ENCODE measurements at regions not wholly inside any gene's neighbourhood (a gene's known extent, or its start where the extent isn't known, plus 50 kb on each side); places are given as distances from the start of the nearest gene placed in this dataset.

GRCh38 chr18:61949946-61950345, 57.1 kb upstream of the RNF152 start:
- TF ChIP-seq, protein P1, sequence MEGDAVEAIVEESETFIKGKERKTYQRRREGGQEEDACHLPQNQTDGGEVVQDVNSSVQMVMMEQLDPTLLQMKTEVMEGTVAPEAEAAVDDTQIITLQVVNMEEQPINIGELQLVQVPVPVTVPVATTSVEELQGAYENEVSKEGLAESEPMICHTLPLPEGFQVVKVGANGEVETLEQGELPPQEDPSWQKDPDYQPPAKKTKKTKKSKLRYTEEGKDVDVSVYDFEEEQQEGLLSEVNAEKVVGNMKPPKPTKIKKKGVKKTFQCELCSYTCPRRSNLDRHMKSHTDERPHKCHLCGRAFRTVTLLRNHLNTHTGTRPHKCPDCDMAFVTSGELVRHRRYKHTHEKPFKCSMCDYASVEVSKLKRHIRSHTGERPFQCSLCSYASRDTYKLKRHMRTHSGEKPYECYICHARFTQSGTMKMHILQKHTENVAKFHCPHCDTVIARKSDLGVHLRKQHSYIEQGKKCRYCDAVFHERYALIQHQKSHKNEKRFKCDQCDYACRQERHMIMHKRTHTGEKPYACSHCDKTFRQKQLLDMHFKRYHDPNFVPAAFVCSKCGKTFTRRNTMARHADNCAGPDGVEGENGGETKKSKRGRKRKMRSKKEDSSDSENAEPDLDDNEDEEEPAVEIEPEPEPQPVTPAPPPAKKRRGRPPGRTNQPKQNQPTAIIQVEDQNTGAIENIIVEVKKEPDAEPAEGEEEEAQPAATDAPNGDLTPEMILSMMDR (IDR thresholded peaks at IDR 0.05) = no peak
- TF ChIP-seq POLR2AphosphoS5 (IDR thresholded peaks at IDR 0.05) (no peak), EP300 (IDR thresholded peaks at IDR 0.05; ENCODE audit: low read depth) (no peak), POLR2A (IDR thresholded peaks at IDR 0.05) (no peak)
